ENCODE measurements at regions not wholly inside any gene's neighbourhood (a gene's known extent, or its start where the extent isn't known, plus 50 kb on each side); places are given as distances from the start of the nearest gene placed in this dataset.

- no peak for TF ChIP-seq JUND (IDR thresholded peaks at IDR 0.05; ENCODE audit: low read depth)
- in situ Hi-C loops (cut with HindIII; ENCODE audit: low pct_unique_long_range_greater_than_20kb, low sequenced_read_pairs), result no loop called here
- DNase-seq (ENCODE audit: low read depth in 1 of 2, low spot score in 1 of 2), result peak in 1 of 2 experiments; percentile 25
Measured at GRCh38 chr2:239758279-239758877, 266.8 kb downstream of the NDUFA10 start.

- DNase-seq (ENCODE audit: low read depth in 1 of 2, low spot score in 1 of 2), result no peak
- no peak for TF ChIP-seq JUND (IDR thresholded peaks at IDR 0.05; ENCODE audit: low read depth)
- in situ Hi-C loops (cut with HindIII; ENCODE audit: low pct_unique_long_range_greater_than_20kb, low sequenced_read_pairs), result no loop called here
Measured at GRCh38 chr2:239756790-239757760, 268.1 kb downstream of the NDUFA10 start.

DNA sequence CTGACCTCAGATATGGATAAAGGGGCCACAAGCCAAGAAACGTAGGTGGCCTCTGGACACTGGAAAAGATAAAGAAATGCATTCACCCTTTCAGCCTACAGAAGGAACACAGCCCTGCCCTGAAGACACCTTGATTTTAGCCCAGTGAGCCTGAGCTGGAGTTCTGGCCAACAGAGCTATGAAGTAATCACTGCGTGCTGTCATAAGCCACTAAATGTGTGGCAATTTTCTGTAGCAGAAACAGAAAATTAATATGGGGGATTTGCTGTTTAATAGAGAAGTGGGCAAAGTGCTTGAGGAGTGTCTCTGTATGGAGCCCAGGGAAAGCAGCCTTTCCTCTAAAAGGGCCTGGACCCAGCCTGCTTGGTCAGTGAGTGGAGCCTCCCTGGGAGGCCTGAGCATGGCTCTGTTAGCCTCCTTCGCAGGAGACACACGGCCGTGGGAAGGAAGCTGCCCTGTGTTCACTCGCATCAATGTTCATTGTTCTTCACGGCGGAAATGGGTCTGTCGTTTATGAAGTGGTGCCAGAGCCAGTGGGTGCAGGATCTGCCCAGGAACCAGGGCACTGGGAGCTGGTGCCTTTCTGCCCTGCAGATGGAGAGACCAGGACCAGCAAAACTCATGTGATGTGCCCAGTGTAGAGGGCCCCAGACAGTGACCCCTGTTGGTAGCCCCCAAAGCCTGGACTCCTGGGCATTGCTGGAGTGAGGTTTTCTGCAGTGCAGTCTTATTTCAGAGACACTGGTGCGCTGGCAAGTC lies 268.9 kb downstream of the NDUFA10 start:
- in situ Hi-C loops (cut with HindIII; ENCODE audit: low pct_unique_long_range_greater_than_20kb, low sequenced_read_pairs), result no loop called here
- TF ChIP-seq JUND (IDR thresholded peaks at IDR 0.05; ENCODE audit: low read depth), result no peak
- DNase-seq (ENCODE audit: low read depth in 1 of 2, low spot score in 1 of 2), result no peak

- no peak for DNase-seq (ENCODE audit: low read depth in 1 of 2, low spot score in 1 of 2)
- in situ Hi-C loops (cut with HindIII; ENCODE audit: low pct_unique_long_range_greater_than_20kb, low sequenced_read_pairs), result no loop called here
- no peak for TF ChIP-seq JUND (IDR thresholded peaks at IDR 0.05; ENCODE audit: low read depth)
Measured at GRCh38 chr2:239753401-239753837, 271.7 kb downstream of the NDUFA10 start.

GRCh38 chr2:239752951-239753350 lies 272.2 kb downstream of the NDUFA10 start:
- in situ Hi-C loops (cut with HindIII; ENCODE audit: low pct_unique_long_range_greater_than_20kb, low sequenced_read_pairs), result no loop called here
- DNase-seq (ENCODE audit: low read depth in 1 of 2, low spot score in 1 of 2), result no peak

GRCh38 chr2:239751679-239752355 lies 273.3 kb downstream of the NDUFA10 start:
- in situ Hi-C loops (cut with HindIII; ENCODE audit: low pct_unique_long_range_greater_than_20kb, low sequenced_read_pairs), result no loop called here
- no peak for DNase-seq (ENCODE audit: low read depth in 1 of 2, low spot score in 1 of 2)
- TF ChIP-seq JUND (IDR thresholded peaks at IDR 0.05; ENCODE audit: low read depth), result no peak

More at GRCh38 chr2:239752951-239753350, 272.2 kb downstream of the NDUFA10 start:
- TF ChIP-seq JUND (IDR thresholded peaks at IDR 0.05; ENCODE audit: low read depth), result no peak

- in situ Hi-C loops (cut with HindIII; ENCODE audit: low pct_unique_long_range_greater_than_20kb, low sequenced_read_pairs), result no loop called here
- no peak for TF ChIP-seq JUND (IDR thresholded peaks at IDR 0.05; ENCODE audit: low read depth)
- DNase-seq (ENCODE audit: low read depth in 1 of 2, low spot score in 1 of 2), result no peak
Measured at GRCh38 chr2:239750929-239751678, 274.0 kb downstream of the NDUFA10 start.

DNA sequence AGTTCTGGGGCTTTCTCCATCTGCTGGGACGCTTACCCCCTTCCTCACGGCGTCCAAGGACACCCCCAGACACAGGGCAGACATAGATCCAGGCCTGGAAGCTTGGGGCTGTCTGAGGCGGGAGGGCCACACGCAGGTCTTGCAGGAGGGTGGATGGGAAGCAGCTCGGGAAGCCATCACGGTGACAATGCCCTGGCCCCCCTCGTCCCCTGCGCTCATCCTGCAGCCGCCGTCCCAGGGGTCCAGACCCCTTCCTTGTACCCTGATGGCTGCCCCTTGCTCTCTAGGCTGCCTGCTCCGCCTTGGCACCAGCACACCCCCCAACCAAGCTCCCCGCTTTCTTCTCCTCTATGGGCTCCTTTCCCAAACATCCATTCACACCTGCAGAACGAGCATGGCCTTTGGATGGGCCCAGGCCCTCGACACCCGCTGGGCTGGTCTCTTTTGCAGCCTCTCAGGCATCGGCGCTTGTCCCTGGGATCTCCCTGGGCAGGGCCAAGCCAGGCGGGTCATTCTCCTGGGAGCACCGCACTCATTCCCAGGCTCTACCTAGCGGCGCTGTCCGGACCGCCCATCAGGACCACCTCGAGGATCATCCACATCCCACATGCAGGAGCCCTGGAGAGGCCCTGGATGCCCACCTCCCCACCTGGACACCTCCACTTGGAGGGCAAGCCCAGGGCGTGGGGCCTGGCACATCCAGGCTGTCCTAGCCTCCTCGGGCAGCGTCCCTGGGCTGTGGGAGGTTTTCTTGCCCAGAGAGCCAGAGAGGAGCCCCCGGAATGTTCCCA lies 274.9 kb downstream of the NDUFA10 start:
- DNase-seq (ENCODE audit: low read depth in 1 of 2, low spot score in 1 of 2), result no peak
- in situ Hi-C loops (cut with HindIII; ENCODE audit: low pct_unique_long_range_greater_than_20kb, low sequenced_read_pairs), result no loop called here

GRCh38 chr2:239749272-239749873 lies 275.8 kb downstream of the NDUFA10 start:
- DNase-seq (ENCODE audit: low read depth in 1 of 2, low spot score in 1 of 2), result no peak
- no peak for TF ChIP-seq JUND (IDR thresholded peaks at IDR 0.05; ENCODE audit: low read depth)
- in situ Hi-C loops (cut with HindIII; ENCODE audit: low pct_unique_long_range_greater_than_20kb, low sequenced_read_pairs), result no loop called here

More for the DNA sequence above, 274.9 kb downstream of the NDUFA10 start:
- no peak for TF ChIP-seq JUND (IDR thresholded peaks at IDR 0.05; ENCODE audit: low read depth)

DNA sequence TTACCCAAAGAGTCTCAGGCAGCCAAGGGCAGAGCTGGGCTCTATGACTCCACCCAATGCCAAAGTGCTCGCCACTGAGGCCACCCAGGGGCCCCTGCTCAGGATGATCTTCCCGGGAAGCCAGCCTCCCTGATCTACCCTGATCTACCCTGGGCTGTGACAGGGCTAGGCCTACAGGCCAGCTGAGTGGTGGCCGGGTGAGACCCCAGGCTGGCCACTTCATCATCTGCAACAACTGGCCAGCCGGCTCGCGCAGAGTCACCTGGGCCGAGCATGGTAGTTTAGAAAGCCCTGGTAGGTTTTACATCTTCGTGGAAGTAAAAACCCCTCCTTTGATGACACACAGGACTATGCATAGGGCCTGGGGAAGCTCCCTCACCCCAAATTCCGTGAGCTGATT lies 276.3 kb downstream of the NDUFA10 start:
- no peak for TF ChIP-seq JUND (IDR thresholded peaks at IDR 0.05; ENCODE audit: low read depth)
- in situ Hi-C loops (cut with HindIII; ENCODE audit: low pct_unique_long_range_greater_than_20kb, low sequenced_read_pairs), result no loop called here
- no peak for DNase-seq (ENCODE audit: low read depth in 1 of 2, low spot score in 1 of 2)
